ENCODE measurements at regions not wholly inside any gene's neighbourhood (a gene's known extent, or its start where the extent isn't known, plus 50 kb on each side); places are given as distances from the start of the nearest gene placed in this dataset.

GRCh38 chr7:67705850-67706249 is 709.2 kb downstream of the TYW1 start:
- no peak for DNase-seq

GRCh38 chr7:67711706-67712105 is 715.1 kb downstream of the TYW1 start:
- no peak for DNase-seq

- no peak for DNase-seq
Measured at GRCh38 chr7:67713451-67714056, 716.9 kb downstream of the TYW1 start.

- DNase-seq = no peak
Measured at GRCh38 chr7:67716729-67717128, 720.1 kb downstream of the TYW1 start.

- DNase-seq = no peak
Measured at GRCh38 chr7:67723591-67723990, 727.0 kb downstream of the TYW1 start.

GRCh38 chr7:67724435-67724834 is 727.8 kb downstream of the TYW1 start:
- no peak for DNase-seq

GRCh38 chr7:67724955-67725354 is 728.3 kb downstream of the TYW1 start:
- no peak for DNase-seq

GRCh38 chr7:67725423-67725822 is 728.8 kb downstream of the TYW1 start:
- no peak for DNase-seq

GRCh38 chr7:67729771-67730170 is 733.1 kb downstream of the TYW1 start:
- DNase-seq = no peak

- DNase-seq = no peak
Measured at GRCh38 chr7:67731704-67732103, 735.1 kb downstream of the TYW1 start.

- no peak for DNase-seq
Measured at GRCh38 chr7:67732898-67733297, 736.3 kb downstream of the TYW1 start.

- DNase-seq = no peak
Measured at GRCh38 chr7:67738145-67738544, 741.5 kb downstream of the TYW1 start.

GRCh38 chr7:67738958-67739357 is 742.3 kb downstream of the TYW1 start:
- no peak for DNase-seq

- no peak for DNase-seq
Measured at GRCh38 chr7:67743501-67743900, 746.9 kb downstream of the TYW1 start.

GRCh38 chr7:67752227-67752626 is 755.6 kb downstream of the TYW1 start:
- DNase-seq = no peak

- DNase-seq = no peak
Measured at GRCh38 chr7:67753891-67754290, 757.3 kb downstream of the TYW1 start.

- DNase-seq = no peak
Measured at GRCh38 chr7:67754651-67755050, 758.0 kb downstream of the TYW1 start.

- DNase-seq = no peak
Measured at GRCh38 chr7:67758551-67758950, 761.9 kb downstream of the TYW1 start.

GRCh38 chr7:67760971-67761370 is 764.3 kb downstream of the TYW1 start:
- DNase-seq = no peak

GRCh38 chr7:67762516-67762915 is 765.9 kb downstream of the TYW1 start:
- no peak for DNase-seq

- DNase-seq = no peak
Measured at GRCh38 chr7:67764289-67764688, 767.7 kb downstream of the TYW1 start.

GRCh38 chr7:67765481-67766175 is 769.0 kb downstream of the TYW1 start:
- no peak for DNase-seq

- DNase-seq = no peak
Measured at GRCh38 chr7:67766906-67767410, 770.3 kb downstream of the TYW1 start.

GRCh38 chr7:67771846-67772605 is 775.4 kb downstream of the TYW1 start:
- DNase-seq = no peak
